Fibroblast of lung (primary cell): ENCODE measurements at regions not wholly inside any gene's neighbourhood (a gene's known extent, or its start where the extent isn't known, plus 50 kb on each side); places are given as distances from the start of the nearest gene placed in this dataset.

Source experiments
- EZH2 ChIP-seq: IDR thresholded peaks from 2 replicates; pipeline ENCODE4 v1.5.1; 2012; ENCODE audit warnings: low read length, control low read depth, mild to moderate bottlenecking; ENCODE audit errors: missing control alignments
- TF ChIP-seq, protein P1 (sequence below), 2 donors: IDR thresholded peaks in 1 of 2; conservative IDR thresholded peaks in 1 of 2; 1 replicate in 1 of 2; 2 replicates in 1 of 2; pipeline ENCODE4 v1.5.1; 2011 to 2012; ENCODE audit warnings: low read length in 2 of 2, control low read depth in 1 of 2, inconsistent platforms in 1 of 2, low read depth in 1 of 2, mild to moderate bottlenecking in 1 of 2

DNA sequence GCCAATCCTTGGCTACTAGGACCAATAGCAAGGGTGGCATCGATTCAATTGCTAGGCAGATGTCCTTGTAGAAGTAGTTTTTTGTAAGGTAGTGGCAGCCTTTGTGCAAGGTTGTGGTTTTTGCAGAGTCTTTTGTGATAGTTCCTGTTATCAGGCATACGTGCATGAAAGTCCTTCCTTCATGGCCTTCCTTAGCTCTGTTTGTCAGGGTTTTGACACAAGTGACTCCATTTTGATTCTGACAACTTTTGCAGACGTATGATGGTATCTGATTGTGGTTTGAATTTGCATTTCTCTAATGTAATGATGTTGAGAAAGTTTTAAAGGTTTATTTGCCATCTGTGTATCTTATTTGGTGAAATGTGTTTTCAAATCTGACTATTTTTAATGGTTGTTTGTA, 71.8 kb upstream of the SYPL1 start:
- TF ChIP-seq, protein P1, sequence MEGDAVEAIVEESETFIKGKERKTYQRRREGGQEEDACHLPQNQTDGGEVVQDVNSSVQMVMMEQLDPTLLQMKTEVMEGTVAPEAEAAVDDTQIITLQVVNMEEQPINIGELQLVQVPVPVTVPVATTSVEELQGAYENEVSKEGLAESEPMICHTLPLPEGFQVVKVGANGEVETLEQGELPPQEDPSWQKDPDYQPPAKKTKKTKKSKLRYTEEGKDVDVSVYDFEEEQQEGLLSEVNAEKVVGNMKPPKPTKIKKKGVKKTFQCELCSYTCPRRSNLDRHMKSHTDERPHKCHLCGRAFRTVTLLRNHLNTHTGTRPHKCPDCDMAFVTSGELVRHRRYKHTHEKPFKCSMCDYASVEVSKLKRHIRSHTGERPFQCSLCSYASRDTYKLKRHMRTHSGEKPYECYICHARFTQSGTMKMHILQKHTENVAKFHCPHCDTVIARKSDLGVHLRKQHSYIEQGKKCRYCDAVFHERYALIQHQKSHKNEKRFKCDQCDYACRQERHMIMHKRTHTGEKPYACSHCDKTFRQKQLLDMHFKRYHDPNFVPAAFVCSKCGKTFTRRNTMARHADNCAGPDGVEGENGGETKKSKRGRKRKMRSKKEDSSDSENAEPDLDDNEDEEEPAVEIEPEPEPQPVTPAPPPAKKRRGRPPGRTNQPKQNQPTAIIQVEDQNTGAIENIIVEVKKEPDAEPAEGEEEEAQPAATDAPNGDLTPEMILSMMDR (conservative IDR thresholded peaks at IDR 0.05 in 1 of 2, IDR thresholded peaks at IDR 0.05 in 1 of 2; ENCODE audit: low read depth in 1 of 2, low read length in 2 of 2) = no peak
- no peak for TF ChIP-seq EZH2
